H9 (cell line): ENCODE measurements at regions not wholly inside any gene's neighbourhood (a gene's known extent, or its start where the extent isn't known, plus 50 kb on each side); places are given as distances from the start of the nearest gene placed in this dataset.

ENCODE experiments used
- DNase-seq: peaks from one replicate; pipeline ENCODE4 v3.0.0-alpha.2; 2017
- H2AFZ ChIP-seq: one replicate; pipeline ENCODE4 v1.6.1; 2013; ENCODE audit warnings: mild to moderate bottlenecking, low read length, control low read depth, moderate library complexity
- H2AK5ac ChIP-seq: 2 replicates; pipeline ENCODE4 v1.6.1; 2013; ENCODE audit warnings: low read length, control low read depth, mixed read lengths; ENCODE audit not compliant: insufficient read length
- H2BK120ac ChIP-seq: one replicate; pipeline ENCODE4 v1.6.1; 2013; ENCODE audit warnings: low read depth, mild to moderate bottlenecking, low read length, control low read depth, inconsistent platforms; ENCODE audit not compliant: poor library complexity, severe bottlenecking
- H2BK12ac ChIP-seq: 2 replicates; pipeline ENCODE4 v1.6.1; 2013; ENCODE audit warnings: low read length, control low read depth, mixed read lengths, low read depth; ENCODE audit not compliant: insufficient read length
- H2BK15ac ChIP-seq: 2 replicates; pipeline ENCODE4 v1.6.1; 2013; ENCODE audit warnings: low read depth, low read length, control low read depth
- H2BK20ac ChIP-seq: one replicate; pipeline ENCODE4 v1.6.1; 2013; ENCODE audit warnings: low read depth, mild to moderate bottlenecking, low read length, control low read depth, inconsistent platforms; ENCODE audit not compliant: poor library complexity, severe bottlenecking
- H2BK5ac ChIP-seq: 2 replicates; pipeline ENCODE4 v1.6.1; 2013; ENCODE audit warnings: low read length, control low read depth, mixed read lengths; ENCODE audit not compliant: insufficient read length
- H3K14ac ChIP-seq: 2 replicates; pipeline ENCODE4 v1.6.1; 2013; ENCODE audit warnings: low read length, control low read depth; ENCODE audit not compliant: insufficient read depth
- H3K18ac ChIP-seq: 2 replicates; pipeline ENCODE4 v1.6.1; 2013; ENCODE audit warnings: low read depth, mild to moderate bottlenecking, mixed read lengths, low read length, control low read depth; ENCODE audit not compliant: insufficient read length
- H3K23ac ChIP-seq: 2 replicates; pipeline ENCODE4 v1.6.1; 2013; ENCODE audit warnings: low read length, control low read depth, mixed read lengths, low read depth; ENCODE audit not compliant: insufficient read length
- H3K23me2 ChIP-seq: 2 replicates; pipeline ENCODE4 v1.6.1; 2013; ENCODE audit warnings: low read depth, mild to moderate bottlenecking, mixed read lengths, low read length, control low read depth; ENCODE audit not compliant: insufficient read length, poor library complexity, severe bottlenecking
- H3K27ac ChIP-seq: 2 replicates; pipeline ENCODE4 v1.5.1; 2013; ENCODE audit warnings: low read length, control low read depth, mixed read lengths, low read depth; ENCODE audit not compliant: insufficient read length
- H3K27me3 ChIP-seq: 2 replicates; pipeline ENCODE4 v1.6.1; 2013; ENCODE audit warnings: low read length, control low read depth, inconsistent platforms; ENCODE audit not compliant: insufficient read depth
- H3K4ac ChIP-seq: 2 replicates; pipeline ENCODE4 v1.6.1; 2013; ENCODE audit warnings: low read depth, mild to moderate bottlenecking, control low read depth, inconsistent platforms, low read length, moderate library complexity
- H3K4me1 ChIP-seq: 2 replicates; pipeline ENCODE4 v1.6.1; 2013; ENCODE audit warnings: low read length, control low read depth, inconsistent platforms; ENCODE audit not compliant: insufficient read depth
- H3K4me2 ChIP-seq: 2 replicates; pipeline ENCODE4 v1.6.1; 2013; ENCODE audit warnings: low read length, control low read depth, mixed read lengths; ENCODE audit not compliant: insufficient read length, insufficient read depth
- H3K56ac ChIP-seq: 2 replicates; pipeline ENCODE4 v1.6.1; 2013; ENCODE audit warnings: low read depth, mild to moderate bottlenecking, mixed read lengths, low read length, control low read depth; ENCODE audit not compliant: insufficient read length
- H3K79me1 ChIP-seq: 2 replicates; pipeline ENCODE4 v1.6.1; 2013; ENCODE audit warnings: low read depth, mild to moderate bottlenecking, moderate library complexity, low read length, control low read depth, inconsistent platforms; ENCODE audit not compliant: insufficient read depth, poor library complexity, severe bottlenecking
- H3K79me2 ChIP-seq: 2 replicates; pipeline ENCODE4 v1.6.1; 2013; ENCODE audit warnings: low read length, control low read depth, inconsistent platforms; ENCODE audit not compliant: insufficient read depth
- H3K9ac ChIP-seq: 2 replicates; pipeline ENCODE4 v1.6.1; 2013; ENCODE audit warnings: low read length, control low read depth, mixed read lengths; ENCODE audit not compliant: insufficient read length; ENCODE audit errors: extremely low read depth
- H3K9me3 ChIP-seq: one replicate; pipeline ENCODE4 v1.6.1; 2013; ENCODE audit warnings: low read depth, low read length, inconsistent platforms; ENCODE audit not compliant: control insufficient read depth
- H3T11ph ChIP-seq: one replicate; pipeline ENCODE4 v1.6.1; 2013; ENCODE audit warnings: mild to moderate bottlenecking, low read length, control low read depth, inconsistent platforms
- H4K20me1 ChIP-seq: one replicate; pipeline ENCODE4 v1.6.1; 2013; ENCODE audit not compliant: control insufficient read depth, insufficient read length, insufficient read depth
- H4K5ac ChIP-seq: 2 replicates; pipeline ENCODE4 v1.6.1; 2013; ENCODE audit warnings: low read depth, mild to moderate bottlenecking, mixed read lengths, low read length, control low read depth; ENCODE audit not compliant: insufficient read length
- H4K8ac ChIP-seq: replicated peaks from 2 replicates; pipeline ENCODE4 v1.6.1; 2013; ENCODE audit warnings: low read length, control low read depth, mixed read lengths, low read depth; ENCODE audit not compliant: insufficient read length
- H4K91ac ChIP-seq: 2 replicates; pipeline ENCODE4 v1.6.1; 2013; ENCODE audit warnings: low read depth, mild to moderate bottlenecking, moderate library complexity, mixed read lengths, low read length, control low read depth; ENCODE audit not compliant: insufficient read length
- H3K27ac Mint-ChIP-seq, 3 experiments: 2 replicates in 2 of 3; 3 replicates in 1 of 3; pipeline ENCODE4 v1.8.0; 2020 to 2021; ENCODE audit warnings: mixed read lengths in 3 of 3, mild to moderate bottlenecking in 1 of 3, moderate library complexity in 1 of 3
- H3K27me3 Mint-ChIP-seq: 2 replicates; pipeline ENCODE4 v1.8.0; 2021; ENCODE audit warnings: low read depth, mild to moderate bottlenecking, moderate library complexity, mixed read lengths
- H3K36me3 Mint-ChIP-seq, 3 experiments: 2 replicates in 2 of 3; 3 replicates in 1 of 3; pipeline ENCODE4 v1.8.0; 2020 to 2021; ENCODE audit warnings: low read depth in 3 of 3, mixed read lengths in 3 of 3; ENCODE audit not compliant: insufficient read depth in 1 of 3
- H3K4me1 Mint-ChIP-seq, 2 experiments: 2 replicates each; pipeline ENCODE4 v1.8.0; 2020; ENCODE audit warnings: mixed read lengths in 2 of 2
- H3K4me3 Mint-ChIP-seq, 2 experiments: 2 replicates in 1 of 2; 3 replicates in 1 of 2; pipeline ENCODE4 v1.8.0; 2020 to 2021; ENCODE audit warnings: mild to moderate bottlenecking in 2 of 2, mixed read lengths in 2 of 2, moderate library complexity in 1 of 2
- H3K9me3 Mint-ChIP-seq, 2 experiments: 2 replicates in 1 of 2; 3 replicates in 1 of 2; pipeline ENCODE4 v1.8.0; 2020; ENCODE audit warnings: mild to moderate bottlenecking in 2 of 2, mixed read lengths in 2 of 2, moderate library complexity in 1 of 2
- WGBS: extraction: QIAGEN DNeasy Blood & Tissue Kit; methylation state at CpG from one replicate; pipeline ENCODE4 v1.1.7; 2013; ENCODE audit warnings: missing lambda C conversion rate, low lambda C conversion rate, mixed read lengths; ENCODE audit not compliant: insufficient read length; ENCODE audit errors: extremely low coverage; 5-methylcytosine and 5-hydroxymethylcytosine counted together
- TF ChIP-seq, protein P1 (sequence below): fragments of 200-600 bp; sonication (generic); conservative IDR thresholded peaks from 3 replicates; pipeline ENCODE4 v1.8.0; 2021; ENCODE audit warnings: antibody characterized with exemption, mild to moderate bottlenecking

DNA sequence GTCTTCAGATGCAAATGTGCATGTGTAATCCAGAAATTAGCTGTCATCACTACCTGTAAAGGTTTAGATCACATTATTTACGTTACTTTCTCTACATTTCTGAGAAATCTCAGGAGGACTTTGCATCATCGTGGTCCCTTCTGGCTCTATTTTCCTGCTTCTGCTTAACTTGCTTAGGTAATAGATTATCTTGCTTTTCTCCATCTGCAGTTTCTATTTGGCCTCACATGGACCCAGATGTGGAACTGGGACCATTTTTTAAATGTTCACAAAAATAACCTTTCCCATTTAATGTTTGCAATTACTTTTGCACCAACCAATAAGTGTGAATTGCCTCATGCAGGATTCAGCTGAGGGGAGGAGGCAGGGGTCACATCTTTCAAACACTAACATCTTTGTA lies 278.4 kb upstream of the SEMA3C start:
- H3K79me1 ChIP-seq = no peaks in the 10 kb centered on the region
- H2AFZ ChIP-seq = no peak overlapping the region
- DNase-seq = no peak
- no peak overlapping the region for H3K4me2 ChIP-seq
- H3K9me3 ChIP-seq = no peaks in the 10 kb centered on the region
- H2BK12ac ChIP-seq = no peak overlapping the region
- H2BK5ac ChIP-seq = no peak overlapping the region
- TF ChIP-seq, protein P1, sequence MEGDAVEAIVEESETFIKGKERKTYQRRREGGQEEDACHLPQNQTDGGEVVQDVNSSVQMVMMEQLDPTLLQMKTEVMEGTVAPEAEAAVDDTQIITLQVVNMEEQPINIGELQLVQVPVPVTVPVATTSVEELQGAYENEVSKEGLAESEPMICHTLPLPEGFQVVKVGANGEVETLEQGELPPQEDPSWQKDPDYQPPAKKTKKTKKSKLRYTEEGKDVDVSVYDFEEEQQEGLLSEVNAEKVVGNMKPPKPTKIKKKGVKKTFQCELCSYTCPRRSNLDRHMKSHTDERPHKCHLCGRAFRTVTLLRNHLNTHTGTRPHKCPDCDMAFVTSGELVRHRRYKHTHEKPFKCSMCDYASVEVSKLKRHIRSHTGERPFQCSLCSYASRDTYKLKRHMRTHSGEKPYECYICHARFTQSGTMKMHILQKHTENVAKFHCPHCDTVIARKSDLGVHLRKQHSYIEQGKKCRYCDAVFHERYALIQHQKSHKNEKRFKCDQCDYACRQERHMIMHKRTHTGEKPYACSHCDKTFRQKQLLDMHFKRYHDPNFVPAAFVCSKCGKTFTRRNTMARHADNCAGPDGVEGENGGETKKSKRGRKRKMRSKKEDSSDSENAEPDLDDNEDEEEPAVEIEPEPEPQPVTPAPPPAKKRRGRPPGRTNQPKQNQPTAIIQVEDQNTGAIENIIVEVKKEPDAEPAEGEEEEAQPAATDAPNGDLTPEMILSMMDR = no peak
- H4K91ac ChIP-seq = no peak overlapping the region
- H3K27me3 ChIP-seq = no peaks in the 10 kb centered on the region
- no peaks in the 10 kb centered on the region for H3K27me3 Mint-ChIP-seq
- no peak overlapping the region for H3T11ph ChIP-seq
- no peaks in the 10 kb centered on the region for H3K4me1 ChIP-seq
- H2BK20ac ChIP-seq = no peak overlapping the region
- no peak overlapping the region for H3K18ac ChIP-seq
- no peak overlapping the region for H3K4ac ChIP-seq
- H3K4me3 Mint-ChIP-seq = no peak overlapping the region
- no peaks in the 10 kb centered on the region for H3K79me2 ChIP-seq
- no peak overlapping the region for H4K8ac ChIP-seq
- no peak overlapping the region for H2AK5ac ChIP-seq
- no peak overlapping the region for H2BK15ac ChIP-seq
- H3K56ac ChIP-seq = no peak overlapping the region
- H3K9ac ChIP-seq = no peak overlapping the region
- no peaks in the 10 kb centered on the region for H3K36me3 Mint-ChIP-seq
- H3K9me3 Mint-ChIP-seq = no peaks in the 10 kb centered on the region
- no peaks in the 10 kb centered on the region for H3K4me1 Mint-ChIP-seq
- H3K14ac ChIP-seq = no peak overlapping the region
- no peak overlapping the region for H2BK120ac ChIP-seq
- H3K23ac ChIP-seq = no peak overlapping the region
- H4K5ac ChIP-seq = no peak overlapping the region
- no peak overlapping the region for H3K27ac ChIP-seq
- no peak overlapping the region for H3K27ac Mint-ChIP-seq
- no peaks in the 10 kb centered on the region for H4K20me1 ChIP-seq
- no peaks in the 10 kb centered on the region for H3K23me2 ChIP-seq
- WGBS = no CpG with 5 or more reads among the region's 2 CpGs
